Peyer's patch (tissue), 4 donors: ENCODE measurements at regions not wholly inside any gene's neighbourhood (a gene's known extent, or its start where the extent isn't known, plus 50 kb on each side); places are given as distances from the start of the nearest gene placed in this dataset.

Experiments
- POLR2A ChIP-seq, 2 donors: fragments of 450-650 bp; IDR thresholded peaks; one replicate each; pipeline ENCODE4 v1.5.1; 2017; ENCODE audit warnings: antibody characterized with exemption in 2 of 2, mild to moderate bottlenecking in 2 of 2, moderate library complexity in 2 of 2
- TF ChIP-seq, protein P1 (sequence below), 6 experiments: fragments of 450-650 bp in 4 of 6; fragments of 200-600 bp in 2 of 6; sonication (generic) in 1 of 6; IDR thresholded peaks; one replicate each; pipeline ENCODE4 v1.5.1; 2017 to 2019; ENCODE audit warnings: antibody characterized with exemption in 6 of 6, mild to moderate bottlenecking in 3 of 6, moderate library complexity in 1 of 6

DNA sequence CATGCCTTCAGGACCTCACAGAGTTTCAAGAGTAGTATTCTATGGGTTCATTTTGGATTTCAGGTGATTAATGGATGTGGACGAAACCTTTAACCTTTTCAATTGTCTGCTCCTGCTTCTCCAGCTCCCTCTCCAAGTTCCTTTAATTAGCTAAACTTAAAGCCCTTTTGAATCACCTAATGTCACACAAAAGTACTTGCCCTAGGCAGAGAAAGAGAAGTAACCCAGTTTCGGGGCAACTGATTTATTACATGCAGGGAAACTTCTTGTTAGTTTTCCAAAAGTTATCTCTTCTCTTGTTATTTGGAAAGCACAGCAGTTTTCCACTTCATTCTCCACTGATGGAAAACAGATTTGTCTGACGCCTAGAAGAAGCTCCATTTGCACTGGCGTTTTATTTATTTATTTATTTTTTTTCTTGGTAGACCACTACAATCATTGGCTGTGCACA lies 407.7 kb upstream of the JARID2 start:
- TF ChIP-seq, protein P1, sequence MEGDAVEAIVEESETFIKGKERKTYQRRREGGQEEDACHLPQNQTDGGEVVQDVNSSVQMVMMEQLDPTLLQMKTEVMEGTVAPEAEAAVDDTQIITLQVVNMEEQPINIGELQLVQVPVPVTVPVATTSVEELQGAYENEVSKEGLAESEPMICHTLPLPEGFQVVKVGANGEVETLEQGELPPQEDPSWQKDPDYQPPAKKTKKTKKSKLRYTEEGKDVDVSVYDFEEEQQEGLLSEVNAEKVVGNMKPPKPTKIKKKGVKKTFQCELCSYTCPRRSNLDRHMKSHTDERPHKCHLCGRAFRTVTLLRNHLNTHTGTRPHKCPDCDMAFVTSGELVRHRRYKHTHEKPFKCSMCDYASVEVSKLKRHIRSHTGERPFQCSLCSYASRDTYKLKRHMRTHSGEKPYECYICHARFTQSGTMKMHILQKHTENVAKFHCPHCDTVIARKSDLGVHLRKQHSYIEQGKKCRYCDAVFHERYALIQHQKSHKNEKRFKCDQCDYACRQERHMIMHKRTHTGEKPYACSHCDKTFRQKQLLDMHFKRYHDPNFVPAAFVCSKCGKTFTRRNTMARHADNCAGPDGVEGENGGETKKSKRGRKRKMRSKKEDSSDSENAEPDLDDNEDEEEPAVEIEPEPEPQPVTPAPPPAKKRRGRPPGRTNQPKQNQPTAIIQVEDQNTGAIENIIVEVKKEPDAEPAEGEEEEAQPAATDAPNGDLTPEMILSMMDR (IDR thresholded peaks at IDR 0.05), result no peak
- TF ChIP-seq POLR2A (IDR thresholded peaks at IDR 0.05), result no peak
